ENCODE measurements at regions not wholly inside any gene's neighbourhood (a gene's known extent, or its start where the extent isn't known, plus 50 kb on each side); places are given as distances from the start of the nearest gene placed in this dataset.

DNA sequence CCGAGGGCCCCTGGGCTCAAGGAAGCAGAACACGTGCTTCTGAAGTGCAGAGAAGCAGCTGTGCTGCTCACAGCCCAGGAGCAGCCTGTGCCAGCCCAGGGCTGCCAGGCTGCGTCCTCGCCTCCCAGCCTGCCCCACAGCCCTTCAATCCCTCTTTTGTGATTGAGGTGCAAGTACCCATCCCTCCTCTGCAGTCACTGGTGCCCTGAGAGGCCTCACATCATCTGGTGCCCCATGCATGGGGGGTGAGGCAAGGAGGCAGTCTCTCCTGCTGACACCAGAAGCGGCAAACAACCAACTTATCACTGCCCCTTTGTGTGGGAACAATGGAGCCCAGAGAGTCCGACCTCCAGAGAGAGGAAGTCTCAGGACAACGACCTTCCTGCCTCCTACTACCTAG lies 49.8 kb upstream of the FGFR2 start:
- dilution Hi-C loops (cut with MboI; ENCODE audit: extremely low pct_ligation_motif_present, low sequenced_read_pairs), result no loop called here
- no peak for FAIRE-seq
- Histone ChIP-seq H3K4me3 (ENCODE audit: control insufficient read depth in 2 of 3, extremely low read depth in 1 of 3, insufficient read depth in 2 of 3, low read depth in 1 of 3, low read length in 3 of 3) (no peak overlapping the region), H3K4me2 (ENCODE audit: control insufficient read depth, extremely low read depth, insufficient read depth, low read depth, low read length) (no peak overlapping the region), H3K27ac (ENCODE audit: control insufficient read depth, insufficient read depth, low read length) (no peak overlapping the region), H2AFZ (ENCODE audit: control insufficient read depth, low read length) (no peak overlapping the region), H3K27me3 (ENCODE audit: control insufficient read depth, extremely low read depth, insufficient read depth, low read length) (peaks cover 9% of the 10 kb centered on the region), H3K4me1 (ENCODE audit: control insufficient read depth, extremely low read depth, insufficient read depth, low read length) (no peaks in the 10 kb centered on the region), H3K36me3 (ENCODE audit: control insufficient read depth in 2 of 2, extremely low read depth in 1 of 2, insufficient read depth in 2 of 2, low read length in 2 of 2) (no peaks in the 10 kb centered on the region), H3K9me3 (ENCODE audit: control insufficient read depth, low read depth, low read length) (no peaks in the 10 kb centered on the region), H4K20me1 (ENCODE audit: control insufficient read depth, extremely low read depth, insufficient read depth, low read length) (no peaks in the 10 kb centered on the region), H3K79me2 (ENCODE audit: control insufficient read depth, insufficient read depth, low read length) (no peaks in the 10 kb centered on the region), H3K9me1 (ENCODE audit: control insufficient read depth, extremely low read depth, insufficient read depth, low read length) (no peaks in the 10 kb centered on the region), H3K9ac (ENCODE audit: control insufficient read depth, extremely low read depth, insufficient read depth, low read length) (no peak overlapping the region)
- TF ChIP-seq, protein P1, sequence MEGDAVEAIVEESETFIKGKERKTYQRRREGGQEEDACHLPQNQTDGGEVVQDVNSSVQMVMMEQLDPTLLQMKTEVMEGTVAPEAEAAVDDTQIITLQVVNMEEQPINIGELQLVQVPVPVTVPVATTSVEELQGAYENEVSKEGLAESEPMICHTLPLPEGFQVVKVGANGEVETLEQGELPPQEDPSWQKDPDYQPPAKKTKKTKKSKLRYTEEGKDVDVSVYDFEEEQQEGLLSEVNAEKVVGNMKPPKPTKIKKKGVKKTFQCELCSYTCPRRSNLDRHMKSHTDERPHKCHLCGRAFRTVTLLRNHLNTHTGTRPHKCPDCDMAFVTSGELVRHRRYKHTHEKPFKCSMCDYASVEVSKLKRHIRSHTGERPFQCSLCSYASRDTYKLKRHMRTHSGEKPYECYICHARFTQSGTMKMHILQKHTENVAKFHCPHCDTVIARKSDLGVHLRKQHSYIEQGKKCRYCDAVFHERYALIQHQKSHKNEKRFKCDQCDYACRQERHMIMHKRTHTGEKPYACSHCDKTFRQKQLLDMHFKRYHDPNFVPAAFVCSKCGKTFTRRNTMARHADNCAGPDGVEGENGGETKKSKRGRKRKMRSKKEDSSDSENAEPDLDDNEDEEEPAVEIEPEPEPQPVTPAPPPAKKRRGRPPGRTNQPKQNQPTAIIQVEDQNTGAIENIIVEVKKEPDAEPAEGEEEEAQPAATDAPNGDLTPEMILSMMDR (optimal IDR thresholded peaks at IDR 0.05 in 1 of 3, IDR thresholded peaks at IDR 0.05 in 1 of 3, conservative IDR thresholded peaks at IDR 0.05 in 1 of 3; ENCODE audit: extremely low read depth in 1 of 3, insufficient read depth in 2 of 3, low read length in 3 of 3), result no peak
- no peak for TF ChIP-seq EZH2 (IDR thresholded peaks at IDR 0.05; ENCODE audit: low read length)
- DNase-seq (ENCODE audit: low read depth, low spot score), result no peak

Data from keratinocyte (primary cell).